22Rv1 (cell line): ENCODE measurements at regions not wholly inside any gene's neighbourhood (a gene's known extent, or its start where the extent isn't known, plus 50 kb on each side); places are given as distances from the start of the nearest gene placed in this dataset.

ENCODE experiments used
- ZFX ChIP-seq: fragments of 450-650 bp; IDR thresholded peaks from 2 replicates; pipeline ENCODE4 v1.6.1; 2017; ENCODE audit warnings: antibody characterized with exemption, borderline replicate concordance
- TF ChIP-seq, protein P1 (sequence below): fragments of 450-650 bp; IDR thresholded peaks from 2 replicates; pipeline ENCODE4 v1.5.1; 2017; ENCODE audit warnings: mild to moderate bottlenecking

DNA sequence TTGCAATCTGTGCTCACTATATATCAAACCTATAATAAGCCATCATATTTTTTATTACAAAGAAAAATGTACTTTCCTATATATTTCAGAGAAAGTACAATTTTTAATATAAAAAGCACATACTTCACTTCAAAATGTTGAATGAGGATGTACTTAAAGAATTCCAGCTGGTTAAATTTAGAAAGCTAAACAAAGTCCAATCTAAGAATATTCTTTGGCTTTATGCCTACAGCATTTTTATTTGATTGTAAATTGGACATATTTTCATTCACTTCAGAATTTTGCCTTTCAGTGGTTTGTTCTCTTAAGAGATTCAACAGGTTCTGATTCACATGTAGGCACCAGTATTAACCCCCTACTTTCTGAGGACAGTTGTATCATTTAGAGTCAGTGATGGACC lies 533.8 kb downstream of the CAAP1 start:
- TF ChIP-seq, protein P1, sequence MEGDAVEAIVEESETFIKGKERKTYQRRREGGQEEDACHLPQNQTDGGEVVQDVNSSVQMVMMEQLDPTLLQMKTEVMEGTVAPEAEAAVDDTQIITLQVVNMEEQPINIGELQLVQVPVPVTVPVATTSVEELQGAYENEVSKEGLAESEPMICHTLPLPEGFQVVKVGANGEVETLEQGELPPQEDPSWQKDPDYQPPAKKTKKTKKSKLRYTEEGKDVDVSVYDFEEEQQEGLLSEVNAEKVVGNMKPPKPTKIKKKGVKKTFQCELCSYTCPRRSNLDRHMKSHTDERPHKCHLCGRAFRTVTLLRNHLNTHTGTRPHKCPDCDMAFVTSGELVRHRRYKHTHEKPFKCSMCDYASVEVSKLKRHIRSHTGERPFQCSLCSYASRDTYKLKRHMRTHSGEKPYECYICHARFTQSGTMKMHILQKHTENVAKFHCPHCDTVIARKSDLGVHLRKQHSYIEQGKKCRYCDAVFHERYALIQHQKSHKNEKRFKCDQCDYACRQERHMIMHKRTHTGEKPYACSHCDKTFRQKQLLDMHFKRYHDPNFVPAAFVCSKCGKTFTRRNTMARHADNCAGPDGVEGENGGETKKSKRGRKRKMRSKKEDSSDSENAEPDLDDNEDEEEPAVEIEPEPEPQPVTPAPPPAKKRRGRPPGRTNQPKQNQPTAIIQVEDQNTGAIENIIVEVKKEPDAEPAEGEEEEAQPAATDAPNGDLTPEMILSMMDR, result no peak
- TF ChIP-seq ZFX, result no peak
